Activated T-helper 2 cell treated with anti-CD3 and anti-CD28 coated beads, Interferon-gamma antibody, Interleukin-2, Interleukin-4, amounts not matched to agents 10 μg/mL and 5 μg/mL and 100 μg/mL, durations not matched to agents 14 hours and 24 hours and 36 hours (primary cell): ENCODE measurements at regions not wholly inside any gene's neighbourhood (a gene's known extent, or its start where the extent isn't known, plus 50 kb on each side); places are given as distances from the start of the nearest gene placed in this dataset.
"Not testable (repeated sequence)": the region's sequence is repeated elsewhere in the genome, so short reads cannot be mapped to it uniquely, and the experiment has no call there.

Experiments used
- DNase-seq: peaks from one replicate; pipeline ENCODE4 v3.0.0; 2021; ENCODE audit warnings: low spot score
- H3K27ac Mint-ChIP-seq: one replicate; pipeline ENCODE4 v1.8.0; 2021; ENCODE audit warnings: mixed read lengths
- H3K27me3 Mint-ChIP-seq: one replicate; pipeline ENCODE4 v1.8.0; 2021; ENCODE audit warnings: low read depth, mixed read lengths
- H3K36me3 Mint-ChIP-seq: one replicate; pipeline ENCODE4 v1.8.0; 2021; ENCODE audit warnings: low read depth, mixed read lengths
- H3K4me1 Mint-ChIP-seq: one replicate; pipeline ENCODE4 v1.8.0; 2021; ENCODE audit warnings: low read depth, mixed read lengths
- H3K4me3 Mint-ChIP-seq: one replicate; pipeline ENCODE4 v1.8.0; 2021; ENCODE audit warnings: low read depth, mild to moderate bottlenecking, moderate library complexity, mixed read lengths
- H3K9me3 Mint-ChIP-seq: one replicate; pipeline ENCODE4 v1.8.0; 2021; ENCODE audit warnings: mixed read lengths
- intact Hi-C: fragments of 100-400 bp; cut with micrococcal nuclease; formaldehyde crosslinking; loops from one replicate; pipeline ENCODE4 v1.15.1; 2023

DNA sequence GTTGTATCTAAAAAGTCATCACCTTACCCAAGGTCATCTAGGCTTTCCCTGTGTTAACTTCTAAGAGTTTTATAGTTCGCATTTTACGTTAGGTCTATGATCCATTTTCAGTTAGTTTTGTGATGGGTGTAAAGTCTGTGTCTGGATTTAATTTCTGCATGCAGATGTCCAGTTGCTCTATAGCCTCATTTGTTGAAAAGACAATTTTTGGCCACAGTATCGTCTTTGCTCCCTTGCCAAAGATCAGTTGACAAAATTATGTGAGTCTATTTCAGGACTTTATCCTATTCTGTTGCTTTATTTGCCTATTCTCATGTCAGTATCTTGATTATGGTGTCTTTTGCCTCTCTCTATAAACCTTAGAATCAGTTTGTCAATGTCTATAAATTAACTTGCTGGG lies 85.1 kb downstream of the METRNL start:
- Mint-ChIP-seq H3K4me3 (no peak overlapping the region), H3K27me3 (peaks cover 58% of the 10 kb centered on the region), H3K9me3 (no peaks in the 10 kb centered on the region), H3K36me3 (no peaks in the 10 kb centered on the region), H3K4me1 (no peaks in the 10 kb centered on the region), H3K27ac (no peak overlapping the region)
- intact Hi-C loops, result no loop called here
- DNase-seq, result no peak

DNA sequence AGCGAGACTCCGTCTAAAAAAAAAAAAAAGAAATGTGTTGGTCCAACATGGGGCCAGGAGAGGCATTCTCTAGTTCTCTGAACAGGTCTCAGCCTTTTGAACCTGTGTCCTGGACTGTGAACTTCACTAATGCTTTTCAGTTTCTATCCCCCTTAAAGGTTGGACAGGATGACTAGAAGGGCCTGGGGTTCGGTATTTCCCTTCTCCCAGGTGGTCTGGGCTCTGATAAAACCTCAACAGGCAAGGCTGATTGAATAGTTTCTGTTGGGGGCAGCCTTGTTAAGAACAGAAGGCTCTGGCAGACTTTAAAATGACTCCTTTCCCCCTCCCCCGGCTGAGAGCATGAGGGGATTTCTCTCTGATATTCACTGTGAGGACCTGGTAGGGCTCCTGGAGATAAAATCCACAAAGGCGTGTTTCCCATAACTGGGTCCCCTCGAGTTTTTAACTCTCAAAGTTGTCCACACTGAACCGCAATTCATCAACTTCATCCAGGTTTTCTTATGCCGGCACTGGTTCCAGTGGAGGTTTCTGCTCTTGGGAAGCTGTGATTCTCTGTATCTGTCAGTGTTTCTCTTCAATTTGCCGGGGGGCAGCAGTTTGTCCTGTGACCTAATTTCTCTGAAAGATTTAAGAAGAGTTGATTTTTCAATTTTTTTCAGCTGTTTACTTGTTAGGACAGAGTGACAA lies 91.3 kb downstream of the METRNL start:
- Mint-ChIP-seq H3K4me3 (no peak overlapping the region), H3K4me1 (no peaks in the 10 kb centered on the region), H3K36me3 (no peaks in the 10 kb centered on the region), H3K27ac (no peak overlapping the region), H3K9me3 (no peaks in the 10 kb centered on the region), H3K27me3 (peaks cover 37% of the 10 kb centered on the region)
- no peak for DNase-seq
- intact Hi-C loops, result no loop called here

DNA sequence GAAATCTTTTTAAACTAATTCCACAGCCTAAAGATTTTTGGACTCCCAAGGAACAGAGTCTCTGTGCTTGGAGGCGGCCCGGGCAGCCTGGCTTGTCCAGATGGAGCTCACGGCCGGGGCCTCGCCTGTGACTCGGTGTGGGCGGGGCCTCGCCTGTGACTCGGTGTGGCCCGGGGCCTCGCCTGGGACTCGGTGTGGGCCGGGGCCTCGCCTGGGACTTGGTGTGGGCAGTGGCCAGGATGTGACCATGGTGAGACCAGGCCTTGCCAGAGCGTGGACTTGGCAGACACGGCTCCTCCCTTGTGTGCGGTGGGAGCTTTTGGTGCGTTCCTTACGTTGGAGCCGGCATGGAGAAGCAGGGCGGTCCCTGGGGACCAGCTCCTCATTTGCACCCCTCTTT lies 92.3 kb downstream of the METRNL start:
- Mint-ChIP-seq H3K36me3 (no peaks in the 10 kb centered on the region), H3K4me3 (no peak overlapping the region)
- intact Hi-C loops, result no loop called here

DNA sequence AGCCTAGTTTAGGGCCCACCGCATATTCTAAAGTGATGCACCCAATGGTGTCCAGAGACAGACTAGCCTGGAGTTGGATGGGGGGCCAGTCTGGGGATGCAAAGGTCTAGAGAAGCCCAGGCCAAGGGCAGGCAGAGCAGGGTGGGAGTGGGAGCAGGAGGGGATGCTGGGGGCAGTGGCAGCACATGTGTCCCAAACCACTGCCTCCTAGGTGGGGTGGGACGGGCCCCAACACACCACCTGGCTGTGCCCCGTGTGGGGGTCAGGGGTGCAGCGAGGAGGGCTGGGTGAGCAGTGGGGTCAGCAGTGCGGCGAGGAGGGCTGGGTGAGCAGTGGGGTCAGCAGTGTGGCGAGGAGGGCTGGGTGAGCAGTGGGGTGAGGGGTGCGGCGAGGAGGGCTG lies 92.7 kb downstream of the METRNL start:
- H3K36me3 Mint-ChIP-seq, H3K4me1 Mint-ChIP-seq, intact Hi-C loops, H3K4me3 Mint-ChIP-seq, DNase-seq, H3K9me3 Mint-ChIP-seq, H3K27ac Mint-ChIP-seq: not testable (repeated sequence)
- peaks cover 29% of the 10 kb centered on the region for H3K27me3 Mint-ChIP-seq

More for the DNA sequence above, 92.3 kb downstream of the METRNL start:
- peak; percentile 1 for DNase-seq
- Mint-ChIP-seq H3K4me1 (no peaks in the 10 kb centered on the region), H3K27ac (no peak overlapping the region), H3K9me3 (no peaks in the 10 kb centered on the region), H3K27me3 (peaks cover 33% of the 10 kb centered on the region)

DNA sequence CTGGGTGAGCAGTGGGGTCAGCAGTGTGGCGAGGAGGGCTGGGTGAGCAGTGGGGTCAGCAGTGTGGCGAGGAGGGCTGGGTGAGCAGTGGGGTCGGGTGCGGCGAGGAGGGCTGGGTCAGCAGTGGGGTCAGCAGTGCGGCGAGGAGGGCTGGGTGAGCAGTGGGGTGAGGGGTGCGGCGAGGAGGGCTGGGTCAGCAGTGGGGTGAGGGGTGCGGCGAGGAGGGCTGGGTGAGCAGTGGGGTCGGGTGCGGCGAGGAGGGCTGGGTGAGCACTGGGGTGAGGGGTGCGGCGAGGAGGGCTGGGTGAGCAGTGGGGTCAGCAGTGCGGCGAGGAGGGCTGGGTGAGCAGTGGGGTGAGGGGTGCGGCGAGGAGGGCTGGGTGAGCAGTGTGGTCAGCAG lies 93.2 kb downstream of the METRNL start:
- H3K9me3 Mint-ChIP-seq, intact Hi-C loops, DNase-seq: not testable (repeated sequence)

DNA sequence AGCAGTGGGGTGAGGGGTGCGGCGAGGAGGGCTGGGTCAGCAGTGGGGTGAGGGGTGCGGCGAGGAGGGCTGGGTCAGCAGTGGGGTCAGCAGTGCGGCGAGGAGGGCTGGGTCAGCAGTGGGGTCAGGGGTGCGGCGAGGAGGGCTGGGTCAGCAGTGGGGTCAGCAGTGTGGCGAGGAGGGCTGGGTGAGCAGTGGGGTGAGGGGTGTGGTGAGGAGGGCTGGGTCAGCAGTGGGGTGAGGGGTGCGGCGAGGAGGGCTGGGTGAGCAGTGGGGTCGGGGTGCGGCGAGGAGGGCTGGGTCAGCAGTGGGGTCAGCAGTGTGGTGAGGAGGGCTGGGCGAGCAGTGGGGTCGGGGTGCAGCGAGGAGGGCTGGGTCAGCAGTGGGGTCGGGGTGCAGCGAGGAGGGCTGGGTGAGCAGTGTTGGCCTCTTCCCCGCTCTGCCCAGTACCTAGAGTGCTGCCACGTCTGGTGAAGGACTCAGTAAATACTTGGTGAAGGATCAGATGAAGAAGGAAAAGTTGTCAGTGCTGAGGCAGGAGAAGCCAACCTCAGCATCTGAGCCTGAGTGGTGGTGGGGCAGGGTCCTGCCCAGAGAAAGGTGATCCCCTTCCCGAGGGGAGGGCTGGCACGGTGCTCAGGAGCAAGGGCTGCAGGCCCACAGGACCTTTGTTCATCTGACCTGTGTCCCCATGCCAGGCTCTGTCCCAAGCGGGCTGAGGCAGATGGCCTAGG lies 93.9 kb downstream of the METRNL start:
- intact Hi-C loops, H3K36me3 Mint-ChIP-seq, H3K9me3 Mint-ChIP-seq: not testable (repeated sequence)

More for the DNA sequence above, 93.2 kb downstream of the METRNL start:
- H3K4me1 Mint-ChIP-seq, H3K4me3 Mint-ChIP-seq, H3K27ac Mint-ChIP-seq, H3K36me3 Mint-ChIP-seq: not testable (repeated sequence)
- H3K27me3 Mint-ChIP-seq, result peaks cover 24% of the 10 kb centered on the region

DNA sequence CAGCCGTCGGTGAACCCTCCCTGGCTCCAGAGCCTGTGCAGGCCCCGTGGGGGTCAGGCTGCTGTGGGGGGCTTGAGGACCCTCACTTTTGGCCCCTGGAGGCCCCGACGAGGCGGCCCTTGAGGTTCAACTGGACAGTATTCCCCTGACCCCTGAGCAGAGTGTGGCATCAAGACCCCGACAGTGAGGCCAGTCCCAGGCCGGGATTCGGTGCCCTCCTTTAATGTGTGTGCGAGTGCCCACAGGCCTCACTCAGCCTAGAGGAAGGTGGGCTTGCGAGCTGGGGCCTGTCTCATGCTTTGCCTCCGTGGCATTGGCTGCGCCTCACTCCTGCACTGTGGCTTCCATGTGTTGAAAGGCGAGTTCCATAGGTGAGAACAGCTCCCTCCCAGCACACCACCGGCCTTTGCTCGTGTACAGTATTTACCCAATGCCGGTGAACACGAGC lies 94.5 kb downstream of the METRNL start:
- H3K9me3 Mint-ChIP-seq, result no peaks in the 10 kb centered on the region
- DNase-seq, result no peak
- no peaks in the 10 kb centered on the region for H3K4me1 Mint-ChIP-seq
- H3K4me3 Mint-ChIP-seq, result no peak overlapping the region
- no peak overlapping the region for H3K27ac Mint-ChIP-seq
- no peaks in the 10 kb centered on the region for H3K36me3 Mint-ChIP-seq
- H3K27me3 Mint-ChIP-seq, result peaks cover 19% of the 10 kb centered on the region
- intact Hi-C loops, result no loop called here

More for the DNA sequence above, 93.9 kb downstream of the METRNL start:
- H3K4me3 Mint-ChIP-seq, H3K27ac Mint-ChIP-seq, H3K4me1 Mint-ChIP-seq, DNase-seq: not testable (repeated sequence)
- H3K27me3 Mint-ChIP-seq, result peaks cover 20% of the 10 kb centered on the region

DNA sequence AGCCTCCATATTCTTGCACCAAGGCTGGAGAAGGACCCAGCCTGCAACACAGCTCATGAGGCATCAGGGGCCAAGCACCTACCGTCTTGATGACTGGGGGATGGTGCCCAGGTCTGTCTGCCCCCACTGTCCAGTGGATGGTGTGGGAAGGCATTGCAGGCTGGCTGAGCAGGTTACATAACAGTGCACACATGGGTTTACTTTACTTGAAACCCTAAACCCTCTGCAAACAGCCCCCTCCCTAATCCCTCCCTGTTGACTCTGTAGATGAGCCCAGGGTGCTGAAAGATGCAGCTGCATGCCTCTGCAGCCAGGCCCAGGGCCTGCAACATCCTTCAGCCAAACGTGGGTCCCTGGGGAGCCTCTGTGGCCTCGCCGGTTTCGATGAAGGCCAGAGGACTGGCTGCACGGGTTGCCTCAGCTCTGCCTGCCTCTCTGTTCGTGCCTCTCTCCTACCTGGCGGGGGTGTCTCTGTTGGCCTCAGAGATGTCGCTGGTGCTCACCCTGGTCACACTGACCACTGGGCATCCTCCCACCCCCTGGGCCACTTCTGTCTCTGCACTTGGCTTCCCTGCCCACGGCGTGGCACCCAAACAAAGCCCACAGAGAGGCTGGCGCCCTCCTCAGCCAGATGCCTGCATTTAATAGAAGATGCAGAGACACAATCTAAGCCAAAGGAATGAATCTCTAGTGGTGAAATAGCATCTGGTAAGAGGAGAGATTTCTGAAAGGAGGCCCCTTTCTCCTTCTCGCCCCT lies 95.1 kb downstream of the METRNL start:
- H3K4me1 Mint-ChIP-seq, result no peaks in the 10 kb centered on the region
- H3K36me3 Mint-ChIP-seq, result no peaks in the 10 kb centered on the region
- no peak for DNase-seq
- H3K27me3 Mint-ChIP-seq, result peaks cover 14% of the 10 kb centered on the region
- no peaks in the 10 kb centered on the region for H3K9me3 Mint-ChIP-seq
- H3K27ac Mint-ChIP-seq, result no peak overlapping the region
- H3K4me3 Mint-ChIP-seq, result no peak overlapping the region
- intact Hi-C loops, result no loop called here

DNA sequence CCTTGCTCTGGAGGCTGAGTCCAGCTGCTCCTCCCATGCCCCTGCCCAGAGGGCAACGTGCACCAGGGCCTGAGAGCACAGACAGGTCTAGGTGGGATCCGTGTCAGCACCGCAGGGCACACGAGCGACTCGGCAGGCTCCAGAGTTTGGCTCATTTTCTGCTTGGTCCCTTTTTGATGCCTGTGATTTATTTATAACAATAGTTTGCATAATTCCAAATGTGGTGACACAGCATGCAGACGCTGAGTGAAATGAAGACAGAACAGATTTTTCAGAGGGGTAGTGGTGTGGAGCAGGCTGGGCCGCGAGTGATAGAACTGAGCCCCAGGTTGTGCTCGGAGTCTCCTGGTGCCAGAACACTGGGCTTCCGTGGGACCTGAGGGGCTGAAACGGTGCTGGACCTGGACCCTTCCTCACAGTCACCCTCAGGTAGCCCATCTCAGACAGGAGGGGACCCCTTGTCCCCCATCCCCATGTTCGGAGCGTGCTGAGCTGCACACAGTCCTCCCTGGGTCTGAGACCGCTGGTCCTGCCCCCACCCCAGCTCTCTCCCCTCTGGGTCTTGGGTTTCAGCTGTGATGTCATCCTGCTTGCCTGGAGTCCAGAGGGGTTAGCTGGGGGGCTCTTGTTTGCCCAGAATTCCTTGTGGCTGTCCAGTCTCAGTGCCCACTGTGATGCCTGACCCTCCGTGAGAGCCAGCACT lies 95.9 kb downstream of the METRNL start:
- Mint-ChIP-seq H3K9me3 (no peaks in the 10 kb centered on the region), H3K27ac (no peak overlapping the region), H3K36me3 (no peaks in the 10 kb centered on the region), H3K4me1 (no peaks in the 10 kb centered on the region), H3K27me3 (peaks cover 8% of the 10 kb centered on the region), H3K4me3 (no peak overlapping the region)
- DNase-seq, result no peak
- intact Hi-C loops, result no loop called here

DNA sequence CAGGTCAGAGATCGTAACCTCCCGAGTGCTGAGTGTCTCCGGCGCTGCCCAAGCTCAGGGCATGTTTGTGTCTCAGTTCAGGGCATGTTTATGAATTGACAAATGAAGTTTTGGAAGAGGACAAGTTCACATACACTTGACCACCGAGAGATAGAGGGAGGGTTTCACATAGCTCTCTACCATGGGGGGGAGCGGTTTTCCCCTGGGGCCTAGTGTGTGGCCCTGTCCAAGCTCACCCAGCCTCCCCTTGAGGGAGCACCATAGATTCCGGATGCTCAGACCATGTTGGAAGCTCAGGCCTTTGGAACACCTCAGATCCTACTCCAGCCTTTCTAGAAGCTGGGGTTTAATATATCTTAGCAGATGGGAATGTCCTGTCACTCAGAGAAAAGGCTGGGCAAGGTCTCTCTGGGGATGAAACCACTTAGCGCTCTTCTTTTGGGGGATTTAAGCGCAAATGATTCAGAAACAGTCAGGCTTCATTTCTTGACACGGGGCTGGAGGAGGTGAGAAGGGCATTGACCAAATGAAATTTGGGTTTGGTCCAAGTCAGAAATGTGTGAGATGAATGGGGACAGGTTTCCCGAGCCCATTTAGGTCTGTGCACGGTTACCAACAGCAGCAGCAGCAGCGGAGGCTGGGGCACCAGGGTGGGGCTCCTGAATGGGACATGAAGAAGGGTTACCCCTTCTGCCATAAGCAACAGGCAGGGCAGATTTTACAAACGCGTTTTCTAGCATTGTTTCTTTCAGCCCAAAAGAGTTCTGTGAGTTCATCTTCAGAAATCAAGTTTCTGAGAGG lies 96.6 kb downstream of the METRNL start:
- intact Hi-C loops, result no loop called here
- no peaks in the 10 kb centered on the region for H3K4me1 Mint-ChIP-seq
- no peaks in the 10 kb centered on the region for H3K9me3 Mint-ChIP-seq
- H3K36me3 Mint-ChIP-seq, result no peaks in the 10 kb centered on the region
- no peak overlapping the region for H3K27ac Mint-ChIP-seq
- H3K4me3 Mint-ChIP-seq, result no peak overlapping the region
- peak; percentile 4 for DNase-seq
- peaks cover 3% of the 10 kb centered on the region for H3K27me3 Mint-ChIP-seq

DNA sequence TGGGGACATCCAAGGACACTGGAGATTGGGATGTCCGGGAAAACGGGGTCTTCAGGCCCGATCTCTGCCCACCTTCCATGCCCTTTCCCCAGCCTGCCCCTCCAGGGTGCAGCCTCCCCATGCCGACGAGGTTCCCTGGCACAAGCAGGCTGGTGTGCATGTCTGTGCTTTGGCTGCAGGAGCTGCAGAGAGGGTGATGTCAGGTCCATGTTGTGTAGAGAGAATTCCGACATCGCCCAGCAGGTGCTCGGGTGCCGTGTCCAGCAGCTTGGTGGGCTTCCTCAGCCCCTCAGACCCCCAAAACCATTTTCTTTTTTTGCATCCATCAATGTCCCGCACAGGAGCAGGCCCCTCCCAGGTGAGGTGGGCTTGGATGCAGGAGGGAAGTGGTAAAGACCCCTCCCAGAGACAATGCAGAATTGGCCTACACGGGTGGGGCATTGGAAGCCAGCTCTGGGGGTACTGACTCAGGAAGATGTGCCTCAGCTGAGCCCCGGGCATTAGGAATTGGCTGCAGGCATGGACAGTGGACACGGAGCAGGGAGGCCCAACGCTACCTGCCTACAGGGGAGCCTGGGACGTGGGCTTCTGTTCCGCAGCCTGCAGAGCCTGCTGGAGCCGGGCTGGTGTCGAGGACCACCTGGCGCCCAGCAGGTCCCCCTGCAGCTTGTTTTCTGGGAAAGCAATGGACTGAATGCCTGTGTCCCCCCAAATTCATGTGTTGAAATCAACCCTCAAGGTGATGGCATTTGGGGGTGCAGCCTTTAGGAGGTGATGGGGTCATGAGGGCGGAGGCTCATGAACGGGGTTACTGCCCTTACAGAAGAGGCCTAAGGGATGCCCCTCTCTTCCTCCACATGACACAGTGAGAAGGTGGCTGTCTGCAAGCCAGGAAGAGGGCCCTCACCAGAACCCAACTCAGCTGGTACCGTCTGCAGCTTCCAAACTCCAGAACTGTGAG lies 97.5 kb downstream of the METRNL start:
- DNase-seq, result peak; percentile 2
- Mint-ChIP-seq H3K4me3 (no peak overlapping the region), H3K36me3 (no peaks in the 10 kb centered on the region), H3K27me3 (no peaks in the 10 kb centered on the region), H3K4me1 (no peaks in the 10 kb centered on the region), H3K27ac (no peak overlapping the region), H3K9me3 (no peaks in the 10 kb centered on the region)
- intact Hi-C loops, result no loop called here
